ENCODE measurements at regions not wholly inside any gene's neighbourhood (a gene's known extent, or its start where the extent isn't known, plus 50 kb on each side); places are given as distances from the start of the nearest gene placed in this dataset.

GRCh38 chr6:27065183-27065582 lies 182.3 kb upstream of the PRSS16 start:
- TF ChIP-seq EZH2 (IDR thresholded peaks at IDR 0.05; ENCODE audit: low read depth, unreplicated experiment) = no peak
- no peak for TF ChIP-seq CTCF (conservative IDR thresholded peaks at IDR 0.05; ENCODE audit: low read depth in 2 of 2)
- TF ChIP-seq REST (IDR thresholded peaks at IDR 0.05; ENCODE audit: unreplicated experiment) = no peak
- no peak for TF ChIP-seq NANOG (IDR thresholded peaks at IDR 0.05; ENCODE audit: borderline replicate concordance)
